ENCODE measurements at regions not wholly inside any gene's neighbourhood (a gene's known extent, or its start where the extent isn't known, plus 50 kb on each side); places are given as distances from the start of the nearest gene placed in this dataset.

DNA sequence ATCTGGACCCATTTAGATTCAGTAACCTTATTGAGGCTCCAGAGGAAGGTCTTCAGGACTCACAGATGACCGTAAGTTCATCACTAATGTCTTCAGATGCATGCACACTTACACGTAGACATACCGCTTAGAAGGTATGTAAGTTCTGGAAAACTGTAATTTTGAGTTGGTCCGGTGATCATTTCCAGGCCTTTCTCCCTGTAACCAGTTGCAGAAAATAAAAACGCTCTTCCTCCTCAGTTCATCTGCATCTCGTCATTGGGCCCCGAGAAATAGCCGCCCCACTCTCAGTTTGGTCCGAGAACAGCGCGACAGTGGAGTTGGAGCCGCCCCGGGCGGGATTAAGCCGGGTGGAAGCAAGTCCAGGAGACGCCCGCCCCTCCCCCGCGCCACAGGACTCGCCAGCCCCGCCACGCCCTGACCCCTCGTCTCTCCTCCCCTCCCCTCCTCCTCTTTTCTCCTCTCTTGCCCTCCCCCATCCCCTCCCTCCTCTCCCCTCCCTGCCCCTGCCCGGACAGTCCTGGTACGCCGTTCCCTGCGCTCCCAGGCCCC, 83.7 kb downstream of the TNFAIP2 start:
- peak in 1 of 2 experiments; percentile 6 for DNase-seq (ENCODE audit: low read depth in 2 of 2)

DNA sequence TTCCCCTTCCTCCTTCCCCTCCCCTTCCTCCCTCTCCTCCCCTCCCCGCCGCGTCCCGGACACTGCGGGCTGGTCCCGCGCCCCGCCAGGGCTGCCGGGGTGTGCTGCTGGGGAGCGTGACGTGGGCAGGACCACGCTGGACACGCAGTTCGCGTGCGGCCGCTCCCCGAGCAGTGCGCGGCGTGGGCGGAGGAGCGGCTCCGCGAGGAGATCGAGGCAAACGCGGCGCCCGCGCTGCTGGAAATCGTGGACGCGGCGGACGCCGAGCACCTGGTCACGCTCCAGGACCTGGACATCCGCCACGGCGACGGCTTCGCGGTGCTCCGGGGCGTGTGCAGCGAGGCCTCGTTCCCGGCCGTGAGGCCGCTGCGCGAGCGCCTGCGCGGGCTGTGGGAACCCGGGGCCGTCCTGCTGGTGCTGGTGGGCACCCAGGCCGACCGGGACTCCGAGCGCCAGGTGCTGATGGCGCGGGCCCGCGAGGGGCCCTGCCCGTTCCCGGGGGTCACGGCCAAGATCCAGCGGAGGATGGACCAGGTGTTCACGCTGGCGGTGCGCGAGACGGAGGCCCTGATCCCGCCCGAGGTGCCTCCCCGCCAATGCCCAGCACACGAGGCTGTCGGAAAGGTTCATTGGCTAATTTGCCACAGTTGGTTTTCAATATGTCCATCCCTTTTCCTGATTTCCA, 84.3 kb downstream of the TNFAIP2 start:
- no peak for DNase-seq (ENCODE audit: low read depth in 2 of 2)

DNA sequence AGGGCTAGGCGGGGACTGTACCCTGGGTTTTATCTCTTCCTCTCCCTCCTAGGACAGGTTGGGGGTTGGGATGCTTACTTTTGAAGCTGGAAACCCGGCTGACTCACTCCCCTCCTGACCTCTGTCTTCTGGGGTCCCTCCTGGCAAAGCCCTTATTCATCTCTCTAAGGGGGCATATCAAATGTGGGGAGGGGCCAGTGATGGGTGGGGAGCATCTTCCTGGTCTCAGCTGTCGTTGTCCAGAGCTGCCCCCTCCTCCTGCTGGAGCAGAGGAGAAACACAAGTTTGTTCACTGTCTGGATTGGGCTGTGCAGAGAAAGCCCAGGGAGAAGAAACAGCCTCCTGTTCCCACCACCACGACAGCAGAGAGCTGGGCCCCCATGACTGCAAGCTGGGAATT, 85.8 kb downstream of the TNFAIP2 start:
- no peak for DNase-seq (ENCODE audit: low read depth in 2 of 2)

DNA sequence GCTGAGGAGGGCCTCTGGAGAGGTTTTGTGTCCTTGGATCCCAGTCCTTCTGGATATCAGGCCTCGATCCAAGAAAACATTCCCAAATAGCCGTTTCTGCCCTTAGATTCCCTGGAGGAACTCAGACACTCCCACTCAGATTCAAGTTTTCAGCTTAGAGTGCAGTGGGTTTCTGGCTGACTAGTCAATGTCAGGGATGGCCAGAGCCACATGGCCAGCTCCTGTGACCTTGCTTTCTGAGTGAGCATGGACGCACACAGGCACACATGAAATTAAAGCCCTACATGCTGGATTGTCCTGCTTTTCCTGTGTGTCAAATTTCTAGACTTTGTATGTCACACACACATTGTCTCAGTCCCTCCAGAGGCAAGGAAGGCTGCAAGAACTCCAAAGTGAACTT, 86.2 kb downstream of the TNFAIP2 start:
- DNase-seq (ENCODE audit: low read depth in 2 of 2), result no peak

DNA sequence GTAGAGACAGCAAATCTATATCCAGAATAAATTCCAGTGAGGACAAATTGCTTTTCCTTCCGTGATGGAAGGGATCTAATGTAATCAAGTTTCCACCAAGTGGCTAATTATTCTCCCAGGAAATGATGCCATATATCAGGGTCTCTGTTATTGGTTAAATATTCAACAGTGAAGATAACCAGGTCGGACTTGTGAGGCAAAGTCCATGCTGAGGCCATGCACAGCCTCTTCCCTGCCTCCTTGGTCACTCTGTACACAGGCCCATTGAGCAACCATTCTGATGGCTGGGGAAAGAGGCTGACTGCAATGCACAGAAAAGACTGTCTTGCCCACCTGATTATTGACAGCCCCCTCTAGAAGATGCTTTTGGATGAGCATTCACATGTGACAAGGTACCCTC, 90.1 kb downstream of the TNFAIP2 start:
- DNase-seq (ENCODE audit: low read depth in 2 of 2), result no peak

DNA sequence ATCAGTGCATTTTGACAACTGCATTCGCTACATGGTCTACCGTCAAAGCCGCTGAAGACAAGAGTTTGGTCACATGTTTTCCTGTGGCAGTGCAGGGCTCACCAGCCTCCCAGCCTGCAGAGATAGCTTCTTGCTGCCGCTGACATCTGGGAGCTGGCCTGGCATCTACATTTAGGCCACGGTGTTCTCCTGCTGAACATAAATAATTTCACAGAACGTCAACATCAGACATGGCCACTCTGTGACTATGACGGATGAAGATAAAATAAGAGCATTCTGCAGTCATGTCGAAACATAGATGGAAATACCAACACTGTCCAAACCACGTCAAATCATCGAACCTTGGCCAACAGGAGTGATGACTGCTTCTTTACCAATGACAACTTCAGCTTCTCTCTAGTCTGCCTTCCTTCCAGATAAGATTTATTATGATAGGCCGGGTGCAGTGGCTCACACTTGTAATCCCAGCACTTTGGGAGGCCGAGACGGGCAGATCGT, 91.2 kb downstream of the TNFAIP2 start:
- DNase-seq (ENCODE audit: low read depth in 2 of 2), result no peak

DNA sequence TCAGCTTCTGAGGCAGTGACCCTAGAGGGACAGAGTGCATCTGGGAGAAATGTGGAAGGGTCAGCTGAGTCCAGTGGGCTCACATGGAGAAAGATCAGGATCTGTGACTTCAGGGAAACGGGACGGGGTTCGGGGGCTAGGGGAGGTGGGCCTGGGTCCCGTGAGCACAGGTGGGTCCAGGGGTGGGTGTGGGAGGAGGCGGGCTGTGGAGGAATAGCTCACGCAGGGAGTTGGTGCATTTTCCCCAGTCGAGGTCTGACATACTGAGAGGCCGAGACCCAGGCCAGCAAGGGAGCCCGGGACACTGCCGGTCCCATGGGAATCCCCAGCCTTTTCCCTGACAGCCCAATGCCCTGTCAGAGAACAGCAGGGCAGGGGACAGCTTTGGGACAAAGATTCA, 93.1 kb downstream of the TNFAIP2 start:
- no peak for DNase-seq (ENCODE audit: low read depth in 2 of 2)

DNA sequence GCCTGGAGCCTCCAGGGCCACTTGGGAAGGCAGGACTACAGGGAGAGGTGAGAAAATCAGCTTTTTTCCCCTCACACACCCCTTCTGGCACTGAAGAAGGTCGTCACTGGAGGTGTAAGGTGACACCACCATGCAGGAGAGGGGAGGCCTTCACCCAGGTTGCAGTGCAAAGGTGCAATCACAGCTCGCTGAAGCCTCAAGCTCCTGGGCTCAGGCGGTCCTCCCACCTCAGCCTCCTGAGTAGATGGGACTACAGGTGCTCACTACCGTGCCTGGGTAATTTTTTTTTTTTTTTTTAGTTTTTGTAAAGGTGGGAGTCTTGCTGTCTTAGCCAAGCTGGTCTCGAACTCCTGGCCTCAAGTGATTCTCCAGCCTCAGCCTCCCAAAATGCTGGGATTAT, 93.6 kb downstream of the TNFAIP2 start:
- DNase-seq (ENCODE audit: low read depth in 2 of 2), result no peak

DNA sequence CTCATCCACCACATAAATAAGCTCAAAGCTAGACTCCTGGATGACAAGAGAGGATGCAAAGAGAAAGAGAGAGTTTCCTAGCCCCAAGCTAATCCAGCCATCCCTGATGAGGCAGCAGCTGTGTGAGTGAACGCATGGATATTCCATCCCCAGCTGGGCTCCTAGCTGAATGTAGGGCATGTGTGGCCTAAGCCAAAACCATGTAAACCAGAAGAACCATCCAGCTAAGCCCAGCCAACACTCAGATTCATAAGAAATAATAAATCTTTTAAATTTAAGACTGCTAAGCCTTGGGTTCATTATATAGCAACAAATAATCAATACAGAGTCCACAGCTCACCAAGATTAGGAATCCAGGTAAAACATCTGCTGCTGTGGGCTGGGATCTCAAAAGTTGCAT, 94.3 kb downstream of the TNFAIP2 start:
- DNase-seq (ENCODE audit: low read depth in 2 of 2), result no peak

DNA sequence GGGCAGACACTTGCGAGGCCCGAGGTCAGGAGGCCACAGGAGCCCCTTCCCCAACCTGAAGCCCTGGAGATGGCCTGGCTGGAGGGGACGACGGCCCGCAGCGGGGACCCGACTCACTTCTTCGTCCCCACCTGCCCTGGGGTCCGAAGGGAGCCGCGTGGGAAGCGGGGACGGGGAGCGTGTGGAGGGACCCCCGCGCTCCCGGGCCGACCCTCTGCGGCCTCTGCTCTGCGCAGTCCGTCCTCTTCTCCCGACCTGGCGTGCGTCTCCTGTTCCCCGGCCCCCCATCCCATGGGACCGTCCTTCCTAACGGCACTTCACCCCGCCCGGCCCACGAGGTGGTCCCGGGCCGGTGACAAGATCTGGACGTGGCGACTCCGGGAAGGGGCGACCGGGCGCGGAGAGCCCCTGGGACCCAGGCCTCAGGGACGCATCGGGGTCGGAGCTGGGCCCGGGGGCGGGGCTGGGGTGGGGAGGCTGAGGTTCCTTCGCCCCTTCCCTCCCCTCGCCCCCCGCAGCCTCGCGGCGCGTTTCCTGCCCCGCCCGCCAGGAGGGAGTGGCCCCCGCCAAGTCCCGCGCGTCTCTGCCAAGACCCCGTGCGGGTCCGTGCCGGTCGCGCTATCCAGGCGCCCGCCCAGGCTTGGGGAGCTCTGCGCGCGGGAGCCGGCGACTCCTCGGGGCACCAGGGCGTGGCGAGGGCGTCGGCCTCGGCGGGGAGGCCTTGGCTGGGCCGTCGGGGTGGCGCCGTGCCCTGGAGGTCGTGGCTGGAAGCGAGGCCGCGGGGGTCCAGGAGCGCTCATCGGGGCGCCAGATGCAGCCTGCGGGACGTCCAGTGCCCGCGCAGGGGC, 97.1 kb downstream of the TNFAIP2 start:
- DNase-seq (ENCODE audit: low read depth in 2 of 2), result no peak

DNA sequence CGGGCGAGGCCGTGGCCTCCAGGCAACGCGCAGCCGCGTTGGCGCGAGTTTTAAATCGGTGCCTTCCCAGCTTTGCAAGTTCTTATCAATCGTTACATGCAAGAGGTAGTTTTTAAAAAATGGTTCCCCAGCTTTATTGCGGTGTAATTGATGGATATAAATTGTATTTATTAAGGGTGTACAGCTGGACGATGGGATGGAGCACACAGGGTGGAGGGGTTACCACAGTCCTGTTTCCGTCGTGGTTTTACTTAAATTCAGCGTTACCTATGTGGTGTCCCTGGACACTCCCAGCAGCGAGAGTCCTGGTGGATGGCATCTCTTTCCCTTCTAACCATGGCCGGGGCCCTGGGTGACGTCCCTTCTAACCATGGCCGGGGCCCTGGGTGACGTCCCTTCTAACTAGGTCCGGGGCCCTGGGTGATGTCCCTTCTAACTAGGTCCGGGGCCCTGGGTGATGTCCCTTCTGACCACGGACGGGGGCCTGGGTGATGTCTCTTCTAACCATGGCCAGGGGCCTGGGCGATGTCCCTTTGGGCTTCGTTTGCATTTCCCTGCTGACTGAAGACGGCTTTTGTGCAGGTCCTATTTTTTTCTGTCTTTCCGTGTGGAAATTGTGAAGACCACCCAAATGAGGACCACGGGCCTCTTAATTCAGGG, 97.9 kb downstream of the TNFAIP2 start:
- no peak for DNase-seq (ENCODE audit: low read depth in 2 of 2)

DNA sequence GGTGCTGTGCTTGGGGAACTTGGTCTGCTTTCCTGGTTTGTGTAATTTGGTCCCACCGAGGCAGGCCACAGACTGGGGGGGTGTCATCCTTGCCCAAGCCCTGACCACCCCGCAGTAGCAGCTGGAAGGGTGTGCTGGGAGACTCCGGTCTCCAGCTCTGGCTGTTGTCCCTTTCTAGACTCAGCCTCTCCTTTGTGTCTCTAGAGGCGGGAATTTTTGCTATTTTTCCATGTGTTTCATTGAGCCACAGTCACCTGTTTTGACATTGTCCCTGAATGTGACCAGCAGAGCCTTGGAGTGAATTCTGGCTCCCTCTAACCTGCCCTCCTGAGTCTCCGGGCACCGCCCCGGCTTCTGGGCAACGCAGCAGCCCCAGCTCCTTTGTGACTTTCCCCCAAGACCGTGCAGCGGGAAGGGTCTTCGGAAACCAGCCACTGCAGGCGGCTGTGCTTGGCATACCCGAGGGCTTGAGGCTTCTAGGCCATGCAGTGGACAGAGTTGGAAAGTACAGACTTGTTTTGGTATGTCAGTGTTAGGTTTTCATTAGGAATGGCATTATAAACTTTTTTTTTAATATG, 98.6 kb downstream of the TNFAIP2 start:
- no peak for DNase-seq (ENCODE audit: low read depth in 2 of 2)

DNA sequence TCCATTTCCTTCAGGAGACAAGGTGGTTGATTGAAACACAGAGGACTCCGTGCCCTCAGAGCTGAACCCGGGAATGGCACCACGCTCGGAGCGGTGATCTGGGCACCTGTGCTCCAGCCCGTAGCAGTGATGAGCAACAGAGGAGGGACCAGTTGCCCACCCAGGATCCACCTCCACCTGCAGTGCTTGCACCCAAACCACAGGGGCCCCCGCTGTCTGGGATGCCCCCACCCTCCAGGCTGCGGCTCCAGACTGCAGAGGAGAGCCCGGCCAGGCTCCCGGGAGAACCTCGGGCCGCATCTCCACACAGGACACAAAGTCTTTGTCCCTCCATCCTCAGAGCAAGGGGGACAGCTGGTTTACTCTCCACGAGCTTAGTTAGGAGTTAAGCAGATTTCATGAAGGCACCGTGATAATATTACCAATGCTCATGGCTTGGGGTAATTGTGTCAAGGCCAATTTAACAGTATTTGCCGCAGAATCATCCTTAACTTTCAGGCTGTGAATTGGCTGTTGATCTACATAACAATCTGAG, 100.6 kb downstream of the TNFAIP2 start:
- DNase-seq (ENCODE audit: low read depth in 2 of 2), result no peak

DNA sequence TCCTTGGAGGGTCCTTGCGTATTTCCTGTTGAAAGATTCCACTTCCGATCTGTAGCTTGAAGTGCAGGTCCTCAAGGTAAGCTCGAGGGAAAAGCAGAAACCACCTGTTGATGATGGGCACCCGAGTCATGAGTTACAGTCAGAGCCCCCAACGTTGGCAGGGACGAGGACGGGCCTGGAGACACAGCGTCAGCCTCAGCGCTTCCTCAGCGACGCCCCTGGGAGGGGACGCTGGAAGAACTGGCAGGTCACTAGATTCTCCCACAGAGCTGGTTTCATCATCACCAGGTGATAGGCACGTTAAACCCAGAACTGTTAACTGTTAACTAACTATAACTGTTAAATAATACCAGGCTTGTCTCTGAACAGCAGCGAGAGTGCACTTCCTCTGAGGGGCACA, 101.8 kb downstream of the TNFAIP2 start:
- DNase-seq (ENCODE audit: low read depth in 2 of 2), result no peak

DNA sequence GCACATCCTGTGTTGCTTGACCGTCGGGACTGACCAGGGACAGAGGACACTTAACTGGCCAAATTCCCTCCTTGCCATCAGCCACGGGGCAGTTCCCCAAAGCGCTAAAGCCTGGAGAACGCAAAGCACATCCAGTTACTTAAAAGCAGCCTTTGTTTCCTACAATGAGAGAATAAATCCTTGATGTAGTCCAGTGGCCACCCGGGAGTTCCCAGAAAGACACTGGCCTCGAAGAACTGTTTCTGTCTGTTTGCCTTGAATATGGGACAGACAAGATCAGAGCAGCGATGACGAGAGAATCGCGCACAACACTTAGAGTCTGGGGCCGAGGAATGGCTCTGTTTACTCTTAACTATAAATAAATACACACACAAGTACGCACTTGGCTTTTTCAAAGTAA, 102.2 kb downstream of the TNFAIP2 start:
- DNase-seq (ENCODE audit: low read depth in 2 of 2), result no peak

DNA sequence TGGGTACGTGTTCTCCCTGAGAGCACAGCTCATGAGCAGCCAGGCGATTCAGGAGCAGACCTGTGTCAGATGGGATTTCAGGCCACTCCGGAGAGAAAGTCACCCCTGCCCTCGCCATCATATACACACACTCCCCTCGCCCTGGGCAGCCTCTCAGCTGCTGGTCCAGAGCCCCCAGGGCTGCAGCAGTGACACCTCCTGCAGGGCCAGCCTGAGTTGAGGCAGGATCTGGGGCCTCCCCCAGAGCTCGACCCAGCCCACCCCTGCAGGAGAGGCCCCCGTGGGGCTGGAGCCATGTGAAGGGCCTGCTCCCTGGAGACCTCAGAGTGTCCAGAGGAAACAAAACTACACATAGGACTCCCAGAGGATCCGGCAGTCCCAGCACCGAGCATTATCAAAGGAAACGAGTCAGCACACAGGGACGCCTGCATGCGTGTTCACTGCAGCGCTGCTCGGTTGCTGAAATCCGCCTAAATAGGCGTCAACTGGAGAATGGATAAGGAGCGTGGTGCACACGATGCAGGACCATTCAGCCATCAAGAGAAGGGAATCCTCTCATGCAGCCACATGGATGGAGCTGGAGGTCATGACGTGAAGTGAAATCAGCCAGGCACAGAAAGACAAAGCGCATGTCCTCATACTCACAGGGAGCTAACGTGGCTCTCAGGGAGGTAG, 104.0 kb downstream of the TNFAIP2 start:
- no peak for DNase-seq (ENCODE audit: low read depth in 2 of 2)

DNA sequence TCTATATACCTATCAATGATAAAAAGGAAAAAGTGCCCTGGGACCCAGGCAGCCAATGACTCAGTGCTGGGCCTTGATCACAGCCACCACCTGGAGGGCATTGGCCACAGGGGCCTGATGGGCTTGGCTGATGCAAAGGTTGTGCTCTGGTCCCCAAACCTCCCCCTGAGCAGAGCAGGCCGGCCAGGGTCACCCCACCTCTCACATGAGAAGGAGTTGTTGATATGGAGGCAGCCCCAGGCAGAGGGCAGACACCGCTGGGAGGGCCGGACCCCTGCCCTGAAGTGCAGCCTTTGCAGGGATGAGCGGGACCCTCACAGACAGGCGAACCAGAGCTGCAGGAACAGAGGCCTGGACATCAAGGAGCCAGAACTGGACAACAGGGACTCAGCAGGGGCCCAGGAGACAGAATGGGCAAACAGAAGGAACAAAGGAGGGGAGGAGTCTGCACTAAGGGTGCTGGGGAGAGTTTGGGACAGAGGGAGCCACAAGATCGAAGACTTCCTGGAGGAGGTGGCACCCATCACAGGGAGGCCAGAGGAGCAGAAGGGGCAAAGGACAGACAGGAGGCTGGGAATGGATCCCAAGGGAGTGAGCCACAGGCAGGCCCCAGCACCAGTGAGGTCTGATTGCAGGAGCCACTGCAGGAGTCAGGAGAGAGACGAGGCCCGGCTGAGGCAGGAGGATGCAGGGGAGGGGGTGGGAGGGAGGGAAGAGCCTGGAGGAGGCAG, 105.0 kb downstream of the TNFAIP2 start:
- DNase-seq (ENCODE audit: low read depth in 2 of 2), result no peak

DNA sequence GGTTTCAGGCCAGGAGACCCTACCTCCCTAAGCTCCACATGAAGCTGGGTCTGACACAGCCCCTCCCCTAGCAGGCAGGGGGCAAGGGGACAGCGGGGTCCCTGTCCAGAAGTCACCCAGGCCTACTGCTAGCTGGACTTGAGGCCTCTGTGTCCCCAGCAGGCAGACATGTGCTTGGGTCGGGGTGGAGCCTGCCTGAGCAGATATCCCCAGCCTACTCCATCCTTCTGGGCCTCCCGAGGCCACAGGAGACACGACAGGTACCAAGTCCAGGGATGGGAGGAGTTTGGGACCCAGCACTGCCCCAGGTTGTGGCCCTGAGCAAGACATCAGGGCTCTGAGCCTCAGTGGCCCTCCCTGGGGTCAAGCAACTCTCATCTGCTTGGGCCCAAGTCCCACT, 105.2 kb upstream of the EIF5 start:
- DNase-seq (ENCODE audit: low read depth in 2 of 2), result no peak

DNA sequence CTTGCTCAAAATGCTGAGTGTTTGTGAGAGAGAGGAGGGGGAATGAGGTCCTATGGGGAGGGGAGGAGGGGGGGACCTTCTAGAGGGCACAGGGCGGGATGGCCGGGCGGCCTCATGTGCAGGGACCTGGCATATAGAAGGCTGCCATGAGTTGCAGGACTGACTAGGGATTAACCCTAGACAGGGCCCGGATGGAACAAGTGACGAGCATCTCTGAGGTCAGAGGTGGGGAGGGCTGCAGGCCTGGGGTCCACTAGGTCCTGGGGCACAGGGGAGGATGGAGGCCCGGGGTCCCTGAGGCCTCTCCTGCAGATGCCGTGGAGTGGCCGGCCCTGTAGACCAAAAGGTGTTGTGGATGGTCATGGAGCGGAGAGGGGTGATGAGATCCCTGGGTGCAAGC, 104.0 kb upstream of the EIF5 start:
- DNase-seq (ENCODE audit: low read depth in 2 of 2), result no peak

DNA sequence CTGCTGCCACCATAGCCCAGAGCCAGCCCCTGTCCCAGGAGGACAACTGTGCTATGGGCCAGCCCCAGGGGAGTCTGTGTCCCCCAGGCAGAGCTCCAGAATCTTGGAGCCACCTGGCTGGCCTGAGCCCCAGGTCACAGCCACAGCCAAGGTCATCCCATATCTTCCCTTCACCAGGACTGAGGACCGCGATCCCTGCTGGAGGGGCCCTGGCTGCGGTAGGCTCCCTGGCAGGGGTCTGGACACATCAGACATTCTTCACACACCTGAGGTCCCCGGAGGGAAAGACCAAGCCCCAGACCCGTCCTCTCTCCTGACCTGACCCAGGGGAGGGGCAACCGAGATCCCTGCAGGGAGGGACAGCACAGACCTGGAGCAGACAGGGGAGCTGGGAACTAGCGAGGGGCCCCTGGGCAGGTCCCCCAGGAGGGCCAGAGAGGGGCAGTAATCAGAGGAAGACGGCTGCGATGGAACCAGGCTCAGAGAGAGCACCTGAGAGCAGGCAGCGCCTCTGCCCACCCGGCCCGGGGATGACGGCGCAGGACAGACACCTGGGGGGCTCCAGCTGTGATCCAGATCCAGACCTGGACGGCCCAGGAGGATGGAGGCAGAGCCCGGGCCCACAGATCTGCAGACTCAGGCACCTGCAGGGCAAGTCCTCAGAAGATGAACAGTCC, 103.2 kb upstream of the EIF5 start:
- no peak for DNase-seq (ENCODE audit: low read depth in 2 of 2)

All from fibroblast of skin of left biceps (primary cell).